Endothelial cell of umbilical vein (primary cell): ENCODE measurements at regions not wholly inside any gene's neighbourhood (a gene's known extent, or its start where the extent isn't known, plus 50 kb on each side); places are given as distances from the start of the nearest gene placed in this dataset.

Experiments
- BruUV-seq: library from RNA; stranded (reverse); fragments of 400-500 nt; replicated peaks from 2 replicates; lab custom pipeline; 2021; lab: Mats Ljungman, UMichigan
- CTCF ChIA-PET: fragments of 300-600, 350-600 bp; sonication (Branson Sonifier 250); formaldehyde crosslinking; loops from one replicate; lab custom pipeline; 2021; ENCODE audit warnings: antibody characterized with exemption, inconsistent platforms; lab: Charles Lee
- POLR2A ChIA-PET: fragments of 300-600, 350-600 bp; sonication (Branson Sonifier 250); formaldehyde crosslinking; loops from one replicate; lab custom pipeline; 2021; ENCODE audit warnings: antibody characterized with exemption, inconsistent platforms; lab: Charles Lee
- DNase-seq: peaks from one replicate; pipeline ENCODE4 v3.0.0-alpha.2; 2011; ENCODE audit warnings: low read depth, low spot score
- FAIRE-seq: peaks from 2 replicates; lab custom pipeline; 2011; peaks lifted over from hg19 to GRCh38; lab: Jason Lieb, UNC
- H2AFZ ChIP-seq: 2 replicates; pipeline ENCODE4 v1.6.0; 2012; ENCODE audit warnings: low read depth, low read length, control low read depth, inconsistent platforms
- H3K27ac ChIP-seq: 2 replicates; pipeline ENCODE4 v1.5.1; 2011; ENCODE audit warnings: low read depth, mild to moderate bottlenecking, control low read depth, low read length, moderate library complexity; ENCODE audit not compliant: insufficient read depth
- H3K27me3 ChIP-seq, 2 experiments: 2 replicates each; pipeline versions ENCODE4 v1.6.0 to v1.6.1; 2011; ENCODE audit warnings: low read length in 2 of 2, mixed read lengths in 1 of 2; ENCODE audit not compliant: control insufficient read depth in 2 of 2, insufficient read depth in 2 of 2
- H3K36me3 ChIP-seq, 2 experiments: 2 replicates in 1 of 2; 3 replicates in 1 of 2; pipeline ENCODE4 v1.5.1; 2011; ENCODE audit warnings: low read length in 2 of 2, mild to moderate bottlenecking in 1 of 2, moderate library complexity in 1 of 2; ENCODE audit not compliant: control insufficient read depth in 2 of 2, insufficient read depth in 2 of 2; ENCODE audit errors: extremely low read depth in 1 of 2
- H3K4me1 ChIP-seq: 3 replicates; pipeline ENCODE4 v1.5.1; 2011; ENCODE audit warnings: mild to moderate bottlenecking, low read length; ENCODE audit not compliant: control insufficient read depth, insufficient read depth; ENCODE audit errors: extremely low read depth
- H3K4me2 ChIP-seq: 2 replicates; pipeline ENCODE4 v1.6.1; 2011; ENCODE audit warnings: low read length, control low read depth, mixed read lengths; ENCODE audit not compliant: insufficient read depth
- H3K4me3 ChIP-seq, 3 experiments: fragments of 200-600 bp in 1 of 3; sonication (generic), shearing (Covaris generic) in 1 of 3; replicated peaks in 1 of 3; 2 replicates each; pipeline ENCODE4 v1.5.1; 2011 to 2016; ENCODE audit warnings: control low read depth in 3 of 3, low read length in 3 of 3, mild to moderate bottlenecking in 2 of 3, inconsistent platforms in 1 of 3, low read depth in 1 of 3, moderate library complexity in 1 of 3; ENCODE audit not compliant: insufficient read depth in 1 of 3
- H3K79me2 ChIP-seq: 2 replicates; pipeline ENCODE4 v1.6.0; 2012; ENCODE audit warnings: low read length, inconsistent platforms; ENCODE audit not compliant: control insufficient read depth, insufficient read depth
- H3K9ac ChIP-seq: replicated peaks from 2 replicates; pipeline ENCODE3; 2011; ENCODE audit warnings: low read length, control low read depth; ENCODE audit not compliant: insufficient read depth; ENCODE audit errors: extremely low read depth
- H3K9me1 ChIP-seq: replicated peaks from 3 replicates; pipeline ENCODE4 v1.6.0; 2011; ENCODE audit warnings: mild to moderate bottlenecking, low read length; ENCODE audit not compliant: control insufficient read depth, insufficient read depth; ENCODE audit errors: extremely low read depth
- H3K9me3 ChIP-seq: replicated peaks from 2 replicates; pipeline ENCODE4 v1.5.1; 2012; ENCODE audit warnings: low read length, inconsistent platforms; ENCODE audit not compliant: control insufficient read depth, insufficient read depth
- H4K20me1 ChIP-seq: replicated peaks from 2 replicates; pipeline ENCODE3; 2011; ENCODE audit warnings: mild to moderate bottlenecking, low read length; ENCODE audit not compliant: control insufficient read depth, insufficient read depth; ENCODE audit errors: extremely low read depth
- CTCF ChIP-seq, 2 donors: IDR thresholded peaks; 1 replicate in 1 of 2; 2 replicates in 1 of 2; pipeline ENCODE4 v1.5.1; 2011; ENCODE audit warnings: low read length in 2 of 2, mild to moderate bottlenecking in 2 of 2, moderate library complexity in 2 of 2, control low read depth in 1 of 2, inconsistent platforms in 1 of 2, low read depth in 1 of 2; ENCODE audit not compliant: insufficient read depth in 1 of 2; ENCODE audit errors: extremely low read depth in 1 of 2
- EZH2 ChIP-seq: IDR thresholded peaks from 2 replicates; pipeline ENCODE4 v1.6.1; 2012; ENCODE audit warnings: borderline replicate concordance, low read depth, mild to moderate bottlenecking, moderate library complexity, low read length, inconsistent platforms; ENCODE audit not compliant: severe bottlenecking
- FOS ChIP-seq: IDR thresholded peaks from 2 replicates; pipeline ENCODE4 v1.6.1; 2011; ENCODE audit warnings: mild to moderate bottlenecking, low read length, moderate library complexity, borderline replicate concordance; ENCODE audit not compliant: insufficient read depth
- GATA2 ChIP-seq: IDR thresholded peaks from 2 replicates; pipeline ENCODE4 v1.7.0; 2011; ENCODE audit warnings: low read depth, mild to moderate bottlenecking, moderate library complexity, mixed read lengths, low read length; ENCODE audit not compliant: insufficient read length, insufficient read depth
- JUN ChIP-seq: IDR thresholded peaks from 2 replicates; pipeline ENCODE4 v1.6.1; 2011; ENCODE audit warnings: borderline replicate concordance, low read depth; ENCODE audit not compliant: insufficient read length, insufficient read depth
- MYC ChIP-seq: IDR thresholded peaks from one replicate; pipeline ENCODE4 v1.6.1; 2011; ENCODE audit warnings: mild to moderate bottlenecking, low read depth, low read length
- POLR2A ChIP-seq: IDR thresholded peaks from 2 replicates; pipeline ENCODE4 v1.6.1; 2012; ENCODE audit warnings: low read depth, mild to moderate bottlenecking, control low read depth, low read length
- POLR2AphosphoS5 ChIP-seq: IDR thresholded peaks from 2 replicates; pipeline ENCODE4 v1.6.1; 2012; ENCODE audit warnings: low read depth, mild to moderate bottlenecking, control low read depth, low read length, moderate library complexity; ENCODE audit not compliant: insufficient read depth
- dilution Hi-C: fragments of 300-500 bp; cut with MboI; formaldehyde crosslinking; loops from one replicate; pipeline ENCODE4 v1.15.0; 2019; ENCODE audit warnings: low sequenced_read_pairs; ENCODE audit not compliant: extremely low pct_ligation_motif_present
- intact Hi-C: fragments of 100-400 bp; cut with micrococcal nuclease; formaldehyde crosslinking; loops from one replicate; pipeline ENCODE4 v1.10.0; 2022
- TF ChIP-seq, protein P1 (sequence below): IDR thresholded peaks from 2 replicates; pipeline ENCODE4 v1.6.1; 2011; ENCODE audit not compliant: insufficient read depth, insufficient read length

- Histone ChIP-seq H3K9me3 (no peaks in the 10 kb centered on the region), H3K36me3 (no peaks in the 10 kb centered on the region), H3K4me2 (no peak overlapping the region), H3K4me3 (no peak overlapping the region), H3K9ac (no peak overlapping the region), H3K79me2 (no peaks in the 10 kb centered on the region), H3K4me1 (no peaks in the 10 kb centered on the region), H2AFZ (no peak overlapping the region), H3K27me3 (no peaks in the 10 kb centered on the region), H4K20me1 (no peaks in the 10 kb centered on the region), H3K27ac (no peak overlapping the region), H3K9me1 (no peaks in the 10 kb centered on the region)
- DNase-seq (no peak), FAIRE-seq (no peak)
- no peak for TF ChIP-seq JUN
- TF ChIP-seq POLR2A = no peak
- no peak for TF ChIP-seq EZH2
- no peak for TF ChIP-seq POLR2AphosphoS5
- TF ChIP-seq MYC = no peak
- no peak for TF ChIP-seq GATA2
- TF ChIP-seq FOS = no peak
- no peak for TF ChIP-seq CTCF (IDR thresholded peaks at IDR 0.05; ENCODE audit: extremely low read depth in 1 of 2, insufficient read depth in 1 of 2, low read depth in 1 of 2, low read length in 2 of 2)
- TF ChIP-seq, protein P1, sequence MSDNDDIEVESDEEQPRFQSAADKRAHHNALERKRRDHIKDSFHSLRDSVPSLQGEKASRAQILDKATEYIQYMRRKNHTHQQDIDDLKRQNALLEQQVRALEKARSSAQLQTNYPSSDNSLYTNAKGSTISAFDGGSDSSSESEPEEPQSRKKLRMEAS = no peak
- CTCF ChIA-PET = no interaction called here
- POLR2A ChIA-PET = no interaction called here
- dilution Hi-C loops (no loop called here), intact Hi-C loops (no loop called here)
- no TSS peak for BruUV-seq
Observed at GRCh38 chr3:161556533-161556932, 59.9 kb downstream of the OTOL1 start.
